ENCODE measurements at regions not wholly inside any gene's neighbourhood (a gene's known extent, or its start where the extent isn't known, plus 50 kb on each side); places are given as distances from the start of the nearest gene placed in this dataset.

DNA sequence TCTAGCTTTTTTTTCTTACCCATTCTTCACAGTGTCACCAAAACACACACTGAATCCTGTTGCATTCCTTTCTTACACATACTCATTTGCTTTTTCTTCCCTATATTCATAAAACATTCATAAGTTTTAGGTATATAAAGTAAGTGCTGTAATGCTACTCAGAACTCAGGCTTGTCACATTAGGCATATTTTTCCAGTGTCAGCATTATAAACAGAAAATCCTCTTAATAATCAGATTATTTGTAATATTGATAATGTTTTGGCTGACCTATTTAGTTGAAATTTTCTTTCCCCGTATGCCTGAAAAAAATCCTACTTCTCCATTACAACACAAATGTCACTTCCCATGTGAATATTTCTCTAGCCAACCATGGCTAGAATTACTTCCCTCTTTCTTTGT, 743.0 kb upstream of the NUDT12 start:
- H3K36me3 ChIP-seq, result no peaks in the 10 kb centered on the region
- no peaks in the 10 kb centered on the region for H3K9me3 ChIP-seq (ENCODE audit: low read depth)
- TF ChIP-seq, protein P1, sequence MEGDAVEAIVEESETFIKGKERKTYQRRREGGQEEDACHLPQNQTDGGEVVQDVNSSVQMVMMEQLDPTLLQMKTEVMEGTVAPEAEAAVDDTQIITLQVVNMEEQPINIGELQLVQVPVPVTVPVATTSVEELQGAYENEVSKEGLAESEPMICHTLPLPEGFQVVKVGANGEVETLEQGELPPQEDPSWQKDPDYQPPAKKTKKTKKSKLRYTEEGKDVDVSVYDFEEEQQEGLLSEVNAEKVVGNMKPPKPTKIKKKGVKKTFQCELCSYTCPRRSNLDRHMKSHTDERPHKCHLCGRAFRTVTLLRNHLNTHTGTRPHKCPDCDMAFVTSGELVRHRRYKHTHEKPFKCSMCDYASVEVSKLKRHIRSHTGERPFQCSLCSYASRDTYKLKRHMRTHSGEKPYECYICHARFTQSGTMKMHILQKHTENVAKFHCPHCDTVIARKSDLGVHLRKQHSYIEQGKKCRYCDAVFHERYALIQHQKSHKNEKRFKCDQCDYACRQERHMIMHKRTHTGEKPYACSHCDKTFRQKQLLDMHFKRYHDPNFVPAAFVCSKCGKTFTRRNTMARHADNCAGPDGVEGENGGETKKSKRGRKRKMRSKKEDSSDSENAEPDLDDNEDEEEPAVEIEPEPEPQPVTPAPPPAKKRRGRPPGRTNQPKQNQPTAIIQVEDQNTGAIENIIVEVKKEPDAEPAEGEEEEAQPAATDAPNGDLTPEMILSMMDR (IDR thresholded peaks at IDR 0.05; ENCODE audit: low read depth, low read length), result no peak
- H3K4me1 ChIP-seq (ENCODE audit: low read depth), result no peaks in the 10 kb centered on the region
- no peak overlapping the region for H3K27ac ChIP-seq
- no peak for DNase-seq (ENCODE audit: low read depth in 1 of 2, low spot score in 1 of 2)
- no peaks in the 10 kb centered on the region for H3K27me3 ChIP-seq
- H3K4me3 ChIP-seq, result no peak overlapping the region

DNA sequence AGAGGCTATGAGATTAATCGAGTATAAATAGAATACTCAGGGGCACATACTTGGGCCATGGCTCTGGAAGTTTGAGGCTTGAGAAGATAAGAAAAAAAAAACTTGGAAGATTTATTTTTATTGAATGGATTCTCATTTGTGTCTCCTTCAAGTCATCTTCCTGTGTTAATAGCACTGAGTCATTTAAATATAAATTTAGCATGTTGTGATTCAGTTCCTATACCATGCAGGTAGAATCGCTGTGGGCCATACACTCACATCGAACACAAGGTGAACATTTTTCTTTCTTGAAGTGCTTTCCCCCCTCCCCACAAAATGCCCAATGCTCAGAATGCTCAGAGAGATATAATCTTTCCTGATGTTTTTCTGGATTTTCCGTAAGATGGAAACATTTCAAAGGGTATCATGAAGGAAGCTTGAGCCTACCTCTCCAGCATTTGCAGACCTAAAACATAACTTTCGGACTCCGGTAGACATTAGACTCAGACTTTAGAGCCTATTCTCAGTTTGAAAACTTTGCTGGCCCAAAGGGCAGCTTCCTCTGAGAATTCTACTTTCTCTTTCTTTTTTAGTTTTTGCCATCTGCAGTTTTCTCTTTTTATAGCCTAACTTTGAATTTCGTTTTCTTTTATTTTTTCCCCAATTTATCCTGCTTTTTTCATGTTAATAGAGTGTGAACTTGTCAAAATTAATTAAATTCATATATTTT, 737.6 kb upstream of the NUDT12 start:
- Histone ChIP-seq H3K27me3 (no peaks in the 10 kb centered on the region), H3K27ac (no peak overlapping the region), H3K4me1 (ENCODE audit: low read depth) (no peaks in the 10 kb centered on the region), H3K9me3 (ENCODE audit: low read depth) (no peaks in the 10 kb centered on the region), H3K36me3 (no peaks in the 10 kb centered on the region), H3K4me3 (no peak overlapping the region)
- TF ChIP-seq, protein P1 (IDR thresholded peaks at IDR 0.05; ENCODE audit: low read depth, low read length), result no peak
- DNase-seq (ENCODE audit: low read depth in 1 of 2, low spot score in 1 of 2), result no peak

DNA sequence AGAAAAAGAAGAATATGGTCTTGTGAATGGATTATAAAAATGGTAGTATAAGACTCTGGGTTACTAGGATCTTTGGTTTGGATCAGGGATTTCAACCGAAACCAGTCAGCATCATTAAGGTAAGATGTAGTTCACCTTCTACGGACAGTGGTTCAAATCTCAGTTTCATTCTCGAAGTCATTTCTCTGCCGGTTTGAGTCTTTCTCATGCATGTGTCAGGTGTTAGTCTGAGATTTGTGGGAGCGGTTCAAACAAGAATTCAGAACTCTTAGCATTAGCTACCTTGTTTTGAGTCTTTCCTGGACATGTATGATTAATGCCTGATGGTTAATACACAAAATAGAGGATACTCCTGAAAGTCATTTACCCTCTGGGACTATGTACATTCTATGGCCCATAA, 735.9 kb upstream of the NUDT12 start:
- no peak for DNase-seq (ENCODE audit: low read depth in 1 of 2, low spot score in 1 of 2)
- Histone ChIP-seq H3K27ac (no peak overlapping the region), H3K27me3 (no peaks in the 10 kb centered on the region), H3K9me3 (ENCODE audit: low read depth) (no peaks in the 10 kb centered on the region), H3K36me3 (no peaks in the 10 kb centered on the region), H3K4me1 (ENCODE audit: low read depth) (no peaks in the 10 kb centered on the region), H3K4me3 (no peak overlapping the region)
- TF ChIP-seq, protein P1 (IDR thresholded peaks at IDR 0.05; ENCODE audit: low read depth, low read length), result no peak

DNA sequence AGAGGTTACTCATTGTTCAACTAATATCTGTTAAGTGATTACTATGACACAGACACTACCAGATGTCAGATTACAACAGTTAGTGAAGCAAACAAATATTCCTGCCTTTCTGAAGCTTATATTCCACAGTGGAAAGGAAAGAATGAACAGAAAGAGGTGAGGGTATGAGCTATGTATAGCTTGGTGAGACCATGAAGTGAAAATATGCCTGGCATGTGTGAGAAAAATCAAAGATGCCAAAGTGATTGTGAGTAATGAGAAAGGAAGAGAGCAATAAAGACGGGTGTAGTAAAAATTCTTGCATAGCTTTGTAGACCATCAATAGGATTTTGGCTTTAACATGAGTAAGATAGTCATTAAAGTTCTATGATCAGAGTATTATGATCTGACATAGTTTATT, 734.5 kb upstream of the NUDT12 start:
- H3K27ac ChIP-seq, result no peak overlapping the region

DNA sequence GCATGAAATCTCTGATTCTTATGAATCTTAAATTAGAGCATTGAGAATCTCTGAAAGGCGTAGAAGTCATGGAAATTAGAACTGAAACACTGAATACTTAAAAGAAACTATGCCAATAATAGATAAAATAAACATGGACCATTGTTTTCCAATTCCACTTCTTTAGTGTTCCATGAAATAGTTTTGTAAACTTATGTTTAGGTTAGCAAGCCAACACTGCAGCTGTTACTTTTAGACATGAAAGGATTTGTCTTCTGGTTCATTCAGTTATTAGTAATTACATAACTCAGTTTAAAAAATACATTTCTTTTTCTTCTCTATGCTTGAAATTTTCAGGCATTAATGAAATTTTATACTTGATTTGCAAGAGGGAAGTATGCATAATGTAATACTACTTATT, 733.4 kb upstream of the NUDT12 start:
- Histone ChIP-seq H3K36me3 (no peaks in the 10 kb centered on the region), H3K9me3 (ENCODE audit: low read depth) (no peaks in the 10 kb centered on the region), H3K4me3 (no peak overlapping the region), H3K4me1 (ENCODE audit: low read depth) (no peaks in the 10 kb centered on the region), H3K27me3 (no peaks in the 10 kb centered on the region), H3K27ac (no peak overlapping the region)
- TF ChIP-seq, protein P1 (IDR thresholded peaks at IDR 0.05; ENCODE audit: low read depth, low read length), result no peak
- no peak for DNase-seq (ENCODE audit: low read depth in 1 of 2, low spot score in 1 of 2)

More for the DNA sequence above, 734.5 kb upstream of the NUDT12 start:
- Histone ChIP-seq H3K4me1 (ENCODE audit: low read depth) (no peaks in the 10 kb centered on the region), H3K36me3 (no peaks in the 10 kb centered on the region), H3K4me3 (no peak overlapping the region), H3K27me3 (no peaks in the 10 kb centered on the region), H3K9me3 (ENCODE audit: low read depth) (no peaks in the 10 kb centered on the region)
- TF ChIP-seq, protein P1 (IDR thresholded peaks at IDR 0.05; ENCODE audit: low read depth, low read length), result no peak
- no peak for DNase-seq (ENCODE audit: low read depth in 1 of 2, low spot score in 1 of 2)
